Loucy (cell line): ENCODE measurements at regions not wholly inside any gene's neighbourhood (a gene's known extent, or its start where the extent isn't known, plus 50 kb on each side); places are given as distances from the start of the nearest gene placed in this dataset.

Experiments
- CTCF ChIP-seq: fragments of 200-600 bp; sonication (generic); conservative IDR thresholded peaks from 2 replicates; pipeline ENCODE4 v1.5.1; 2014; ENCODE audit warnings: mild to moderate bottlenecking, antibody characterized with exemption, low read length
- EZH2phosphoT487 ChIP-seq: fragments of 200-600 bp; IDR thresholded peaks from 2 replicates; pipeline ENCODE4 v1.6.1; 2018; ENCODE audit warnings: antibody characterized with exemption, mild to moderate bottlenecking, moderate library complexity, borderline replicate concordance

GRCh38 chr14:49367696-49368095, 218.5 kb downstream of the RPS29 start:
- TF ChIP-seq CTCF = no peak
- TF ChIP-seq EZH2phosphoT487 = no peak
